Loucy (cell line): ENCODE measurements at regions not wholly inside any gene's neighbourhood (a gene's known extent, or its start where the extent isn't known, plus 50 kb on each side); places are given as distances from the start of the nearest gene placed in this dataset.

ENCODE experiments used
- H2AFZ ChIP-seq: fragments of 200-600 bp; sonication (generic); 2 replicates; pipeline ENCODE4 v1.6.0; 2016; ENCODE audit warnings: antibody characterized with exemption, mild to moderate bottlenecking, low read length, moderate library complexity
- H3F3A ChIP-seq: fragments of 200-600 bp; 2 replicates; pipeline ENCODE4 v1.6.0; 2016; ENCODE audit warnings: antibody characterized with exemption, low read depth, mild to moderate bottlenecking
- H3K27me3 ChIP-seq: fragments of 200-600 bp; sonication (generic); 2 replicates; pipeline ENCODE4 v1.6.1; 2014; ENCODE audit warnings: low read length, mild to moderate bottlenecking; ENCODE audit not compliant: insufficient read depth, poor library complexity, severe bottlenecking
- H3K36me3 ChIP-seq: fragments of 200-600 bp; sonication (generic); 2 replicates; pipeline ENCODE4 v1.6.1; 2016; ENCODE audit warnings: low read length; ENCODE audit not compliant: insufficient read depth
- H3K4me1 ChIP-seq: fragments of 200-600 bp; sonication (generic); 2 replicates; pipeline ENCODE4 v1.5.1; 2014; ENCODE audit warnings: low read length, mild to moderate bottlenecking; ENCODE audit not compliant: insufficient read depth, poor library complexity, severe bottlenecking
- H3K4me2 ChIP-seq: fragments of 200-600 bp; sonication (generic); 2 replicates; pipeline ENCODE4 v1.6.0; 2014; ENCODE audit warnings: antibody characterized with exemption, low read length, low read depth, mild to moderate bottlenecking; ENCODE audit not compliant: poor library complexity, severe bottlenecking
- H3K4me3 ChIP-seq: fragments of 200-600 bp; sonication (generic); 2 replicates; pipeline ENCODE4 v1.5.1; 2014; ENCODE audit warnings: low read length, mild to moderate bottlenecking, mixed read lengths; ENCODE audit not compliant: poor library complexity, severe bottlenecking
- H3K79me2 ChIP-seq: fragments of 200-600 bp; sonication (generic); 2 replicates; pipeline ENCODE4 v1.6.1; 2014; ENCODE audit warnings: low read length; ENCODE audit not compliant: insufficient read depth
- H3K9ac ChIP-seq: fragments of 200-600 bp; sonication (generic); 2 replicates; pipeline ENCODE4 v1.6.0; 2014; ENCODE audit warnings: mild to moderate bottlenecking, low read depth, low read length, moderate library complexity; ENCODE audit not compliant: poor library complexity, severe bottlenecking
- H3K9me2 ChIP-seq: fragments of 200-600 bp; sonication (generic); replicated peaks from 2 replicates; pipeline ENCODE4 v1.6.1; 2016; ENCODE audit warnings: low read depth, low read length, mixed read lengths
- H3K9me3 ChIP-seq: fragments of 200-600 bp; sonication (generic); 2 replicates; pipeline ENCODE4 v1.6.1; 2014; ENCODE audit warnings: mild to moderate bottlenecking, antibody characterized with exemption, low read length, low read depth; ENCODE audit not compliant: insufficient read depth
- H4K20me1 ChIP-seq: fragments of 200-600 bp; sonication (generic); 2 replicates; pipeline ENCODE4 v1.6.0; 2014; ENCODE audit warnings: antibody characterized with exemption, low read length, mild to moderate bottlenecking; ENCODE audit not compliant: insufficient read depth, poor library complexity, severe bottlenecking
- EZH2phosphoT487 ChIP-seq: fragments of 200-600 bp; IDR thresholded peaks from 2 replicates; pipeline ENCODE4 v1.6.1; 2018; ENCODE audit warnings: antibody characterized with exemption, mild to moderate bottlenecking, moderate library complexity, borderline replicate concordance
- TF ChIP-seq, protein P1 (sequence below): fragments of 200-600 bp; sonication (generic); conservative IDR thresholded peaks from 2 replicates; pipeline ENCODE4 v1.5.1; 2014; ENCODE audit warnings: mild to moderate bottlenecking, antibody characterized with exemption, low read length

- Histone ChIP-seq H3K36me3 (no peaks in the 10 kb centered on the region), H3K9ac (no peak overlapping the region), H3K4me1 (no peaks in the 10 kb centered on the region), H3K4me3 (no peak overlapping the region), H4K20me1 (no peaks in the 10 kb centered on the region), H3F3A (no peaks in the 10 kb centered on the region), H2AFZ (no peak overlapping the region), H3K9me3 (no peaks in the 10 kb centered on the region), H3K9me2 (no peaks in the 10 kb centered on the region), H3K79me2 (no peaks in the 10 kb centered on the region), H3K27me3 (no peaks in the 10 kb centered on the region), H3K4me2 (no peak overlapping the region)
- TF ChIP-seq, protein P1, sequence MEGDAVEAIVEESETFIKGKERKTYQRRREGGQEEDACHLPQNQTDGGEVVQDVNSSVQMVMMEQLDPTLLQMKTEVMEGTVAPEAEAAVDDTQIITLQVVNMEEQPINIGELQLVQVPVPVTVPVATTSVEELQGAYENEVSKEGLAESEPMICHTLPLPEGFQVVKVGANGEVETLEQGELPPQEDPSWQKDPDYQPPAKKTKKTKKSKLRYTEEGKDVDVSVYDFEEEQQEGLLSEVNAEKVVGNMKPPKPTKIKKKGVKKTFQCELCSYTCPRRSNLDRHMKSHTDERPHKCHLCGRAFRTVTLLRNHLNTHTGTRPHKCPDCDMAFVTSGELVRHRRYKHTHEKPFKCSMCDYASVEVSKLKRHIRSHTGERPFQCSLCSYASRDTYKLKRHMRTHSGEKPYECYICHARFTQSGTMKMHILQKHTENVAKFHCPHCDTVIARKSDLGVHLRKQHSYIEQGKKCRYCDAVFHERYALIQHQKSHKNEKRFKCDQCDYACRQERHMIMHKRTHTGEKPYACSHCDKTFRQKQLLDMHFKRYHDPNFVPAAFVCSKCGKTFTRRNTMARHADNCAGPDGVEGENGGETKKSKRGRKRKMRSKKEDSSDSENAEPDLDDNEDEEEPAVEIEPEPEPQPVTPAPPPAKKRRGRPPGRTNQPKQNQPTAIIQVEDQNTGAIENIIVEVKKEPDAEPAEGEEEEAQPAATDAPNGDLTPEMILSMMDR, result no peak
- no peak for TF ChIP-seq EZH2phosphoT487
Measured at GRCh38 chr15:35910227-35910626, 364.3 kb upstream of the DPH6 start.

GRCh38 chr15:35911052-35911777, 365.2 kb upstream of the DPH6 start:
- H3K36me3 ChIP-seq, result no peaks in the 10 kb centered on the region
- no peak overlapping the region for H2AFZ ChIP-seq
- no peaks in the 10 kb centered on the region for H3F3A ChIP-seq
- no peaks in the 10 kb centered on the region for H3K4me1 ChIP-seq
- H3K4me3 ChIP-seq, result no peak overlapping the region
- no peaks in the 10 kb centered on the region for H3K9me2 ChIP-seq
- H3K4me2 ChIP-seq, result no peak overlapping the region
- H3K9me3 ChIP-seq, result no peaks in the 10 kb centered on the region
- TF ChIP-seq, protein P1, result no peak
- no peak for TF ChIP-seq EZH2phosphoT487
- H3K9ac ChIP-seq, result no peak overlapping the region
- H3K27me3 ChIP-seq, result no peaks in the 10 kb centered on the region
- no peaks in the 10 kb centered on the region for H4K20me1 ChIP-seq
- no peaks in the 10 kb centered on the region for H3K79me2 ChIP-seq

- Histone ChIP-seq H3K36me3 (no peaks in the 10 kb centered on the region), H3F3A (no peaks in the 10 kb centered on the region), H3K9ac (no peak overlapping the region), H3K79me2 (no peaks in the 10 kb centered on the region), H3K4me3 (no peak overlapping the region), H4K20me1 (no peaks in the 10 kb centered on the region), H3K9me2 (no peaks in the 10 kb centered on the region), H3K27me3 (no peaks in the 10 kb centered on the region), H3K4me2 (no peak overlapping the region), H3K9me3 (no peaks in the 10 kb centered on the region), H2AFZ (no peak overlapping the region), H3K4me1 (no peaks in the 10 kb centered on the region)
- no peak for TF ChIP-seq EZH2phosphoT487
- TF ChIP-seq, protein P1, result no peak
Measured at GRCh38 chr15:35912196-35912595, 366.2 kb upstream of the DPH6 start.
